SK-N-SH (cell line): ENCODE measurements at regions not wholly inside any gene's neighbourhood (a gene's known extent, or its start where the extent isn't known, plus 50 kb on each side); places are given as distances from the start of the nearest gene placed in this dataset.

Experiments used
- CTCF ChIP-seq: fragments of 200-600 bp; sonication (generic); IDR thresholded peaks from 2 replicates; pipeline ENCODE4 v1.6.1; 2017; ENCODE audit warnings: antibody characterized with exemption, mild to moderate bottlenecking, moderate library complexity
- FOXJ3 ChIP-seq: sonication (generic); formaldehyde crosslinking; IDR thresholded peaks from 2 replicates; pipeline ENCODE4 v1.5.1; 2020; ENCODE audit warnings: mild to moderate bottlenecking, missing genetic modification reagents
- MXI1 ChIP-seq: IDR thresholded peaks from 2 replicates; pipeline ENCODE4 v1.6.1; 2012; ENCODE audit warnings: mild to moderate bottlenecking, low read depth, low read length, improper control_type of control experiment
- POLR2AphosphoS5 ChIP-seq: IDR thresholded peaks from 2 replicates; pipeline ENCODE4 v1.6.1; 2012; ENCODE audit warnings: low read depth, low read length
- TAF1 ChIP-seq: IDR thresholded peaks from 2 replicates; pipeline ENCODE4 v1.6.1; 2012; ENCODE audit warnings: low read depth, mild to moderate bottlenecking, low read length, moderate library complexity, borderline replicate concordance
- USF1 ChIP-seq: IDR thresholded peaks from 2 replicates; pipeline ENCODE4 v1.4.0; 2012; ENCODE audit warnings: low read depth, borderline replicate concordance

DNA sequence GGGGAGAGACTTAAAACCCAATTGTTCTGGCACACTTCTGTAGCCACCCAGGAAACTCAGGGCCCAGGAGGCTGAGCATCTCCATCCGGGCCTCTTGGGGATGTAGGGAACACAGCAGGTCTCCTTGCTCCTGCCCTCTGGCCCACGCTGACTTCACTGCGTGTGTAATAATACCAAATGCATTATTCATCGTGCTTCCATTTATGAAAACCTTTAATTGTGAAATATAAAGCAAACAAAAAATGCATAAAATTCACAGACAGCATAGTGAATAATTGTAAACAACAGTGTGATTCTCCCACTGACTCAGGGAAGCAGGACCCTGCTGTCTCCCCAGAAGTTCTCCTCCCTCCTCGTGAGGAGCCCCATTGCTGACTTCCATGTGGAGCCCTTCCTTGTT lies 70.3 kb upstream of the SHH start:
- TF ChIP-seq FOXJ3 (CRISPR knock-in tag) (no peak), TAF1 (no peak), CTCF (no peak), POLR2AphosphoS5 (no peak), USF1 (no peak), MXI1 (no peak)
